Neural cell (in vitro differentiated cells): ENCODE measurements at regions not wholly inside any gene's neighbourhood (a gene's known extent, or its start where the extent isn't known, plus 50 kb on each side); places are given as distances from the start of the nearest gene placed in this dataset.

Experiments
- H2AFZ ChIP-seq: fragments of 200-600, 300-800 bp; sonication (generic), shearing (Covaris generic); 2 replicates; pipeline ENCODE4 v1.6.0; 2014; ENCODE audit warnings: low read depth, mild to moderate bottlenecking, antibody characterized with exemption, low read length, moderate library complexity
- H3F3A ChIP-seq: fragments of 200-600 bp; shearing (Covaris generic); 2 replicates; pipeline ENCODE4 v1.6.1; 2016; ENCODE audit warnings: mild to moderate bottlenecking, moderate library complexity, mixed read lengths, antibody characterized with exemption, low read length; ENCODE audit not compliant: insufficient read depth, poor library complexity, severe bottlenecking
- H3K27ac ChIP-seq: fragments of 200-600, 300-800 bp; sonication (generic), shearing (Covaris generic); 2 replicates; pipeline ENCODE4 v1.5.1; 2014; ENCODE audit warnings: mild to moderate bottlenecking, low read length, moderate library complexity
- H3K27me3 ChIP-seq: fragments of 300-800, 200-600 bp; sonication (generic), shearing (Covaris generic); 2 replicates; pipeline ENCODE4 v1.6.0; 2014; ENCODE audit warnings: mild to moderate bottlenecking, low read depth, low read length, moderate library complexity; ENCODE audit not compliant: insufficient read depth
- H3K36me3 ChIP-seq: fragments of 300-800, 200-600 bp; sonication (generic), shearing (Covaris generic); 2 replicates; pipeline ENCODE4 v1.5.1; 2014; ENCODE audit warnings: mild to moderate bottlenecking, antibody characterized with exemption, low read length, moderate library complexity; ENCODE audit not compliant: insufficient read depth
- H3K4me2 ChIP-seq: fragments of 300-800, 200-600 bp; sonication (generic), shearing (Covaris generic); 2 replicates; pipeline ENCODE4 v1.6.0; 2014; ENCODE audit warnings: mild to moderate bottlenecking, low read length
- H3K4me3 ChIP-seq: fragments of 300-800, 200-600 bp; sonication (generic), shearing (Covaris generic); 2 replicates; pipeline ENCODE4 v1.5.1; 2014; ENCODE audit warnings: mild to moderate bottlenecking, low read length, moderate library complexity
- H3K79me2 ChIP-seq: fragments of 200-600 bp; shearing (Covaris generic); replicated peaks from 2 replicates; pipeline ENCODE4 v1.6.0; 2014; ENCODE audit warnings: mild to moderate bottlenecking, low read length, moderate library complexity; ENCODE audit not compliant: insufficient read depth
- H3K9ac ChIP-seq: fragments of 300-800, 200-600 bp; sonication (generic), shearing (Covaris generic); 2 replicates; pipeline ENCODE4 v1.6.1; 2016; ENCODE audit warnings: mild to moderate bottlenecking, low read length, mixed read lengths
- H3K9me2 ChIP-seq: fragments of 200-600 bp; shearing (Covaris generic); 2 replicates; pipeline ENCODE4 v1.6.1; 2016; ENCODE audit warnings: mild to moderate bottlenecking, low read length, mixed read lengths; ENCODE audit not compliant: insufficient read depth
- H3K9me3 ChIP-seq: fragments of 200-600, 300-800 bp; sonication (generic), shearing (Covaris generic); 2 replicates; pipeline ENCODE4 v1.6.1; 2016; ENCODE audit warnings: mild to moderate bottlenecking, mixed run types, low read length, moderate library complexity, mixed read lengths
- H4K20me1 ChIP-seq: fragments of 200-600 bp; shearing (Covaris generic); 2 replicates; pipeline ENCODE4 v1.6.1; 2016; ENCODE audit warnings: mild to moderate bottlenecking, mixed run types; ENCODE audit not compliant: insufficient read depth
- CTCF ChIP-seq: fragments of 450-650 bp; IDR thresholded peaks from 2 replicates; pipeline ENCODE4 v1.5.1; 2014; ENCODE audit warnings: antibody characterized with exemption, mild to moderate bottlenecking, moderate library complexity; ENCODE audit not compliant: poor library complexity, severe bottlenecking
- EP300 ChIP-seq: fragments of 450-650 bp; conservative IDR thresholded peaks from 2 replicates; pipeline ENCODE4 v1.6.1; 2014; ENCODE audit warnings: antibody characterized with exemption, mild to moderate bottlenecking, moderate library complexity; ENCODE audit not compliant: poor library complexity, severe bottlenecking
- EZH2 ChIP-seq: fragments of 200-600, 300-800 bp; shearing (Covaris generic), sonication (generic); IDR thresholded peaks from 2 replicates; pipeline ENCODE4 v1.6.1; 2014; ENCODE audit warnings: antibody characterized with exemption, low read length, borderline replicate concordance, mild to moderate bottlenecking; ENCODE audit not compliant: insufficient read depth, poor library complexity, severe bottlenecking
- MXI1 ChIP-seq: fragments of 450-650 bp; conservative IDR thresholded peaks from 2 replicates; pipeline ENCODE4 v1.6.1; 2014; ENCODE audit warnings: antibody characterized with exemption, mild to moderate bottlenecking; ENCODE audit not compliant: poor library complexity, severe bottlenecking
- POLR2AphosphoS5 ChIP-seq: IDR thresholded peaks from 2 replicates; pipeline ENCODE4 v1.6.1; 2012
- RAD21 ChIP-seq: fragments of 450-650 bp; conservative IDR thresholded peaks from 2 replicates; pipeline ENCODE4 v1.6.1; 2014; ENCODE audit warnings: antibody characterized with exemption, mild to moderate bottlenecking, moderate library complexity
- REST ChIP-seq: IDR thresholded peaks from 2 replicates; pipeline ENCODE4 v1.6.1; 2012; ENCODE audit warnings: borderline replicate concordance
- SMC3 ChIP-seq: fragments of 450-650 bp; conservative IDR thresholded peaks from 2 replicates; pipeline ENCODE4 v1.6.1; 2014; ENCODE audit warnings: antibody characterized with exemption, mild to moderate bottlenecking, moderate library complexity; ENCODE audit not compliant: poor library complexity
- TAF1 ChIP-seq: IDR thresholded peaks from 2 replicates; pipeline ENCODE4 v1.6.1; 2012; ENCODE audit warnings: low read depth

GRCh38 chr13:74865656-74866055 lies 616.3 kb downstream of the TBC1D4 start:
- no peaks in the 10 kb centered on the region for H4K20me1 ChIP-seq
- H3K36me3 ChIP-seq: no peaks in the 10 kb centered on the region
- H3K27ac ChIP-seq: no peak overlapping the region
- H3K9me2 ChIP-seq: no peaks in the 10 kb centered on the region
- no peaks in the 10 kb centered on the region for H3K79me2 ChIP-seq
- no peak overlapping the region for H2AFZ ChIP-seq
- no peak for TF ChIP-seq SMC3
- no peak for TF ChIP-seq EZH2
- TF ChIP-seq EP300: no peak
- no peak for TF ChIP-seq TAF1
- no peak for TF ChIP-seq RAD21
- TF ChIP-seq MXI1: no peak
- no peak for TF ChIP-seq POLR2AphosphoS5
- no peak for TF ChIP-seq REST
- TF ChIP-seq CTCF: no peak
- no peak overlapping the region for H3K9ac ChIP-seq
- H3K9me3 ChIP-seq: peaks cover 4% of the 10 kb centered on the region
- no peak overlapping the region for H3K4me2 ChIP-seq
- no peaks in the 10 kb centered on the region for H3F3A ChIP-seq
- no peaks in the 10 kb centered on the region for H3K27me3 ChIP-seq
- H3K4me3 ChIP-seq: no peak overlapping the region

- H3K27me3 ChIP-seq: no peaks in the 10 kb centered on the region
- H2AFZ ChIP-seq: no peak overlapping the region
- TF ChIP-seq CTCF (no peak), TAF1 (no peak), RAD21 (no peak), EZH2 (no peak), POLR2AphosphoS5 (no peak), MXI1 (no peak), SMC3 (no peak), EP300 (no peak), REST (no peak)
- no peak overlapping the region for H3K4me2 ChIP-seq
- H3F3A ChIP-seq: no peaks in the 10 kb centered on the region
- no peaks in the 10 kb centered on the region for H3K9me3 ChIP-seq
- no peak overlapping the region for H3K9ac ChIP-seq
- no peak overlapping the region for H3K4me3 ChIP-seq
- H3K9me2 ChIP-seq: no peaks in the 10 kb centered on the region
- H3K79me2 ChIP-seq: no peaks in the 10 kb centered on the region
- no peaks in the 10 kb centered on the region for H4K20me1 ChIP-seq
- H3K36me3 ChIP-seq: no peaks in the 10 kb centered on the region
- H3K27ac ChIP-seq: no peak overlapping the region
These were observed 621.2 kb downstream of the TBC1D4 start for GRCh38 chr13:74860789-74861188.
